AG09309 (cell line): ENCODE measurements at regions not wholly inside any gene's neighbourhood (a gene's known extent, or its start where the extent isn't known, plus 50 kb on each side); places are given as distances from the start of the nearest gene placed in this dataset.

Source experiments
- DNase-seq: peaks from one replicate; pipeline ENCODE4 v3.0.0-alpha.2; 2010; ENCODE audit warnings: low read depth
- H3K4me3 ChIP-seq: 2 replicates; pipeline ENCODE4 v1.5.1; 2011; ENCODE audit warnings: mild to moderate bottlenecking, low read depth, low read length, moderate library complexity; ENCODE audit not compliant: control insufficient read depth
- CTCF ChIP-seq: IDR thresholded peaks from 2 replicates; pipeline ENCODE4 v1.5.1; 2011; ENCODE audit warnings: mild to moderate bottlenecking, low read depth, low read length, inconsistent platforms; ENCODE audit not compliant: insufficient read depth, control insufficient read depth; ENCODE audit errors: missing control alignments

GRCh38 chr9:108652851-108653250 lies 202.9 kb downstream of the ACTL7B start:
- DNase-seq, result no peak
- no peak overlapping the region for H3K4me3 ChIP-seq
- TF ChIP-seq CTCF, result no peak

- H3K4me3 ChIP-seq, result no peak overlapping the region
- no peak for DNase-seq
- TF ChIP-seq CTCF, result no peak
Measured at GRCh38 chr9:108650826-108651225, 205.0 kb downstream of the ACTL7B start.

- TF ChIP-seq CTCF, result no peak
- DNase-seq, result no peak
- H3K4me3 ChIP-seq, result no peak overlapping the region
Measured at GRCh38 chr9:108645520-108645919, 210.3 kb downstream of the ACTL7B start.

GRCh38 chr9:108643731-108644510 lies 211.9 kb downstream of the ACTL7B start:
- DNase-seq, result no peak
- TF ChIP-seq CTCF, result no peak
- no peak overlapping the region for H3K4me3 ChIP-seq

- no peak overlapping the region for H3K4me3 ChIP-seq
- DNase-seq, result no peak
- no peak for TF ChIP-seq CTCF
Measured at GRCh38 chr9:108642871-108643270, 212.9 kb downstream of the ACTL7B start.

GRCh38 chr9:108640230-108640629 lies 215.6 kb downstream of the ACTL7B start:
- no peak for TF ChIP-seq CTCF
- H3K4me3 ChIP-seq, result no peak overlapping the region
- DNase-seq, result peak; percentile 52

GRCh38 chr9:108639696-108640095 lies 216.1 kb downstream of the ACTL7B start:
- H3K4me3 ChIP-seq, result no peak overlapping the region
- TF ChIP-seq CTCF, result no peak
- no peak for DNase-seq
